ENCODE measurements at regions not wholly inside any gene's neighbourhood (a gene's known extent, or its start where the extent isn't known, plus 50 kb on each side); places are given as distances from the start of the nearest gene placed in this dataset.

DNA sequence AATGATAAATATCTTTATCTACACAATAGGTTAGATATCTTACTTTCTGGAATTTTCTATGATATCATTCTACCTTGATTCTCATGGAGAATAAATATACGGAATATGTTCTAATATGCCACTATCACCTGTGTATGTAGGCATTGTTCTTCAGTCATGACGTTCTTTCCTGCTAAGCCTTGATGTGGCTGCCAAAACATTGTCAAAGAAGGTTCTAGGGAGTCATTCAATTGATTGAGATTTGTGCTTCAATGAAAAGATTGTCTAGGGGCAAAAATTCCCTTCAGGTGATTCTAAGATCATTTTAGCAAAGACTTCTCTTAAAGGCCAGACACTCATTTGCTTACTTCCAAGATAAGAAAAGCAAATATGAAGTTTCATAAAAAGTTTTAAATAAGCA lies 118.1 kb downstream of the MAT2B start:
- TF ChIP-seq, protein P1, sequence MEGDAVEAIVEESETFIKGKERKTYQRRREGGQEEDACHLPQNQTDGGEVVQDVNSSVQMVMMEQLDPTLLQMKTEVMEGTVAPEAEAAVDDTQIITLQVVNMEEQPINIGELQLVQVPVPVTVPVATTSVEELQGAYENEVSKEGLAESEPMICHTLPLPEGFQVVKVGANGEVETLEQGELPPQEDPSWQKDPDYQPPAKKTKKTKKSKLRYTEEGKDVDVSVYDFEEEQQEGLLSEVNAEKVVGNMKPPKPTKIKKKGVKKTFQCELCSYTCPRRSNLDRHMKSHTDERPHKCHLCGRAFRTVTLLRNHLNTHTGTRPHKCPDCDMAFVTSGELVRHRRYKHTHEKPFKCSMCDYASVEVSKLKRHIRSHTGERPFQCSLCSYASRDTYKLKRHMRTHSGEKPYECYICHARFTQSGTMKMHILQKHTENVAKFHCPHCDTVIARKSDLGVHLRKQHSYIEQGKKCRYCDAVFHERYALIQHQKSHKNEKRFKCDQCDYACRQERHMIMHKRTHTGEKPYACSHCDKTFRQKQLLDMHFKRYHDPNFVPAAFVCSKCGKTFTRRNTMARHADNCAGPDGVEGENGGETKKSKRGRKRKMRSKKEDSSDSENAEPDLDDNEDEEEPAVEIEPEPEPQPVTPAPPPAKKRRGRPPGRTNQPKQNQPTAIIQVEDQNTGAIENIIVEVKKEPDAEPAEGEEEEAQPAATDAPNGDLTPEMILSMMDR (optimal IDR thresholded peaks at IDR 0.05 in 1 of 3, IDR thresholded peaks at IDR 0.05 in 1 of 3, conservative IDR thresholded peaks at IDR 0.05 in 1 of 3; ENCODE audit: extremely low read depth in 1 of 3, insufficient read depth in 2 of 3, low read length in 3 of 3): no peak
- TF ChIP-seq EZH2 (IDR thresholded peaks at IDR 0.05; ENCODE audit: low read length): no peak

Data from keratinocyte (primary cell).